SK-N-SH (cell line): ENCODE measurements at regions not wholly inside any gene's neighbourhood (a gene's known extent, or its start where the extent isn't known, plus 50 kb on each side); places are given as distances from the start of the nearest gene placed in this dataset.

Source experiments
- CTCF ChIA-PET: fragments of 300-600, 350-600 bp; formaldehyde crosslinking; extraction: SDS; loops from one replicate; lab custom pipeline; 2021; lab: Yijun Ruan, JAX
- POLR2A ChIA-PET: fragments of 350-600 bp; sonication (Branson Sonifier 250); formaldehyde crosslinking; extraction: SDS; loops from one replicate; lab custom pipeline; 2020; ENCODE audit warnings: antibody characterized with exemption, inconsistent platforms; lab: Yijun Ruan, JAX
- DNase-seq: peaks from one replicate; pipeline ENCODE4 v3.0.0; 2012
- H2AFZ ChIP-seq: fragments of 200-600 bp; sonication (generic); 2 replicates; pipeline ENCODE4 v1.8.1; 2016; ENCODE audit warnings: antibody characterized with exemption, mild to moderate bottlenecking, low read depth
- H3F3A ChIP-seq: fragments of 200-600 bp; sonication (generic); replicated peaks from 2 replicates; pipeline ENCODE3; 2016; ENCODE audit warnings: antibody characterized with exemption, mild to moderate bottlenecking; ENCODE audit not compliant: insufficient read depth
- H3K27ac ChIP-seq, 2 experiments: fragments of 200-500 bp in 1 of 2; fragments of 200-600 bp in 1 of 2; sonication (Bioruptor generic) in 1 of 2; sonication (generic), shearing (Covaris generic) in 1 of 2; 2 replicates each; pipeline versions ENCODE4 v1.5.1 to v1.6.1; 2014 to 2016; ENCODE audit warnings: low read depth in 2 of 2, inconsistent platforms in 1 of 2, low read length in 1 of 2, mild to moderate bottlenecking in 1 of 2, mixed read lengths in 1 of 2
- H3K27me3 ChIP-seq: fragments of 200-600 bp; sonication (generic), shearing (Covaris generic); 2 replicates; pipeline ENCODE4 v1.6.1; 2016; ENCODE audit warnings: mixed run types; ENCODE audit not compliant: insufficient read depth
- H3K36me3 ChIP-seq, 2 experiments: fragments of 200-500 bp in 1 of 2; fragments of 200-600 bp in 1 of 2; sonication (Bioruptor generic) in 1 of 2; sonication (generic) in 1 of 2; replicated peaks in 1 of 2; 2 replicates each; pipeline versions ENCODE3 to v1.5.1; 2014 to 2016; ENCODE audit warnings: low read length in 1 of 2, mild to moderate bottlenecking in 1 of 2; ENCODE audit not compliant: insufficient read depth in 2 of 2, control insufficient read depth in 1 of 2
- H3K4me1 ChIP-seq, 2 experiments: fragments of 200-500 bp in 1 of 2; fragments of 200-600 bp in 1 of 2; sonication (Bioruptor generic) in 1 of 2; sonication (generic), shearing (Covaris generic) in 1 of 2; 2 replicates each; pipeline versions ENCODE4 v1.5.1 to v1.6.1; 2014 to 2016; ENCODE audit warnings: low read depth in 1 of 2, low read length in 1 of 2, mixed run types in 1 of 2; ENCODE audit not compliant: insufficient read depth in 2 of 2, control insufficient read depth in 1 of 2
- H3K4me2 ChIP-seq: fragments of 200-600 bp; sonication (generic), shearing (Covaris generic); 2 replicates; pipeline ENCODE4 v1.6.1; 2017; ENCODE audit warnings: mixed run types
- H3K4me3 ChIP-seq, 2 experiments: fragments of 200-500 bp in 1 of 2; fragments of 200-600 bp in 1 of 2; sonication (Bioruptor generic) in 1 of 2; sonication (generic), shearing (Covaris generic) in 1 of 2; 2 replicates each; pipeline versions ENCODE4 v1.5.1 to v1.8.1; 2014 to 2016; ENCODE audit warnings: low read depth in 2 of 2, inconsistent platforms in 1 of 2, low read length in 1 of 2, mild to moderate bottlenecking in 1 of 2, mixed read lengths in 1 of 2, moderate library complexity in 1 of 2
- H3K79me2 ChIP-seq: fragments of 200-600 bp; sonication (generic); 2 replicates; pipeline ENCODE4 v1.8.1; 2017; ENCODE audit warnings: mild to moderate bottlenecking; ENCODE audit not compliant: insufficient read depth
- H3K9ac ChIP-seq: fragments of 200-600 bp; sonication (generic); 2 replicates; pipeline ENCODE4 v1.6.1; 2017; ENCODE audit warnings: mixed run types
- H3K9me2 ChIP-seq: fragments of 200-600 bp; sonication (generic); 2 replicates; pipeline ENCODE4 v1.6.1; 2017; ENCODE audit warnings: mixed run types
- H3K9me3 ChIP-seq: fragments of 200-600 bp; sonication (generic); 2 replicates; pipeline ENCODE4 v1.6.1; 2017; ENCODE audit warnings: mixed run types, mild to moderate bottlenecking, moderate library complexity
- H4K20me1 ChIP-seq: fragments of 200-600 bp; sonication (generic); 2 replicates; pipeline ENCODE4 v1.6.1; 2017; ENCODE audit warnings: mild to moderate bottlenecking, mixed run types; ENCODE audit not compliant: insufficient read depth
- ELF1 ChIP-seq: IDR thresholded peaks from 2 replicates; pipeline ENCODE4 v1.4.0; 2012
- EZH2phosphoT487 ChIP-seq: fragments of 200-600 bp; sonication (generic); IDR thresholded peaks from 2 replicates; pipeline ENCODE4 v1.6.1; 2017; ENCODE audit warnings: low read depth, mixed run types, mild to moderate bottlenecking, antibody characterized with exemption, moderate library complexity, borderline replicate concordance
- FOXM1 ChIP-seq: IDR thresholded peaks from 2 replicates; pipeline ENCODE4 v1.4.0; 2012; ENCODE audit warnings: low read depth, mild to moderate bottlenecking
- GATA2 ChIP-seq: sonication (generic); formaldehyde crosslinking; IDR thresholded peaks from 2 replicates; pipeline ENCODE4 v1.5.0; 2020; ENCODE audit warnings: mild to moderate bottlenecking, missing genetic modification reagents
- JUND ChIP-seq: IDR thresholded peaks from 2 replicates; pipeline ENCODE4 v1.4.0; 2012
- MEF2A ChIP-seq: IDR thresholded peaks from 2 replicates; pipeline ENCODE4 v1.4.0; 2012; ENCODE audit warnings: low read depth, borderline replicate concordance
- MXI1 ChIP-seq: IDR thresholded peaks from 2 replicates; pipeline ENCODE4 v1.6.1; 2012; ENCODE audit warnings: mild to moderate bottlenecking, low read depth, low read length, improper control_type of control experiment
- NFIC ChIP-seq: IDR thresholded peaks from 2 replicates; pipeline ENCODE4 v1.4.0; 2012; ENCODE audit warnings: borderline replicate concordance
- NRF1 ChIP-seq: IDR thresholded peaks from 2 replicates; pipeline ENCODE4 v1.6.1; 2012; ENCODE audit warnings: low read depth, mild to moderate bottlenecking, low read length
- RXRA ChIP-seq: IDR thresholded peaks from 2 replicates; pipeline ENCODE4 v1.4.0; 2012; ENCODE audit warnings: low read depth, mild to moderate bottlenecking, borderline replicate concordance
- SIN3A ChIP-seq: IDR thresholded peaks from 2 replicates; pipeline ENCODE4 v1.6.1; 2012; ENCODE audit warnings: low read depth, mild to moderate bottlenecking, low read length, moderate library complexity, borderline replicate concordance
- SMC3 ChIP-seq: IDR thresholded peaks from 2 replicates; pipeline ENCODE4 v1.6.1; 2012; ENCODE audit warnings: low read depth, low read length, improper control_type of control experiment
- TCF12 ChIP-seq: IDR thresholded peaks from 2 replicates; pipeline ENCODE4 v1.4.0; 2012
- YY1 ChIP-seq: IDR thresholded peaks from 2 replicates; pipeline ENCODE4 v1.4.0; 2012; ENCODE audit warnings: low read depth, mild to moderate bottlenecking
- WGBS: methylation state at CpG from one replicate; pipeline ENCODE4 v1.1.6; 2017; ENCODE audit warnings: low lambda C conversion rate; 5-methylcytosine and 5-hydroxymethylcytosine counted together
- TF ChIP-seq, protein P1 (sequence below): fragments of 150-350 bp; IDR thresholded peaks from 2 replicates; pipeline ENCODE4 v1.6.1; 2017; ENCODE audit warnings: antibody characterized with exemption, low read length, low read depth, borderline replicate concordance
- TF ChIP-seq, protein P2 (sequence below): IDR thresholded peaks from 2 replicates; pipeline ENCODE4 v1.6.1; 2012; ENCODE audit warnings: mild to moderate bottlenecking, low read depth, low read length, moderate library complexity
- TF ChIP-seq, protein P3 (sequence below): IDR thresholded peaks from 2 replicates; pipeline ENCODE4 v1.4.0; 2012; ENCODE audit warnings: low read depth

DNA sequence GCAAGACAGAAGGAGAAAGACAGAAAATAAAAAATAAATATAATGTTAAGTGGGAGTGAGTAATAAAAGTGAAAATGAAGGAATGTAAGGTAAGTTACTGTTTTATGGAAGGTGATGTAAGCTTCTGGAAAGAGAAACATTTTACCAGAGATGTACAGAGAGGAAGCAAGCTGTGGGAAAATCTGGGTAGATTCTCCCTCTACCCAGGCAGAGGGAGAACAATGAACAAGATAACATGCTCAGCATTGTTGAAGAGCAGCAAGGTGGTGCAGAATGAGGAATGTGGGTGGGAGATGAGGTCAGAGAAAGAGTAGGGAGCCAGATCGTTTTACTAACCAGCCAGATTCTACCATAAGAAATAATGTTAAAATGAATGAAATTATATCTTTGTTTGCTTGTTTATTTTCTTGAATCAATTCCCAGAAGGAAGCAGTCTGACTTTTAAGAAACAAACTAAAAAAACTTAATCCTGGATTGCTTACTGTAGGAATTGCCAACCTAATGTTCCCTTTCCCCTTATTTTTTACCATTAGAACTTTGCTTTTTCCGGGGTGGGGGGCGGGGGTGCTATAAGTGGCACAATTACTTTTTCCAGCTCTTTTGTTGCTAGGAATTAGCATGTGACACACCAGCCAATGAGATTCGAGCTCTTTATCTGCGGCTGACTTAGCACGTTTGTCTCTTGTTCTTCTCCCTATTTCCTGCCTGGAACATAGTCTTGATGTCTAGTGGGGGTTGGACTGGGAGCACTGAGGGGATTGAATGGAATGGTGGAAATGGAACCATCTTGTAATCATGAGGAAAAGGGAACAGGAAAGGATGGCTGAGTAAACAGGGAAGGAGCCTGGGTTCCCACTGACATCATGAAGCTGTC lies 356.7 kb downstream of the TMEM167A start:
- Histone ChIP-seq H3K36me3 (no peaks in the 10 kb centered on the region), H3K9ac (no peak overlapping the region), H3K9me2 (no peaks in the 10 kb centered on the region), H3F3A (no peaks in the 10 kb centered on the region), H3K27ac (no peak overlapping the region), H3K27me3 (no peaks in the 10 kb centered on the region), H3K4me2 (no peak overlapping the region), H3K79me2 (no peaks in the 10 kb centered on the region), H4K20me1 (no peaks in the 10 kb centered on the region), H3K9me3 (no peaks in the 10 kb centered on the region), H3K4me3 (no peak overlapping the region), H3K4me1 (no peaks in the 10 kb centered on the region)
- 64% methylated on average over 6 of the region's 6 CpGs for WGBS
- ChIA-PET POLR2A (no interaction called here), CTCF (no interaction called here)
- no peak for DNase-seq
- no peak for TF ChIP-seq NFIC
- no peak for TF ChIP-seq SIN3A
- no peak for TF ChIP-seq TCF12
- no peak for TF ChIP-seq SMC3
- TF ChIP-seq YY1, result no peak
- TF ChIP-seq MEF2A, result no peak
- TF ChIP-seq, protein P1, sequence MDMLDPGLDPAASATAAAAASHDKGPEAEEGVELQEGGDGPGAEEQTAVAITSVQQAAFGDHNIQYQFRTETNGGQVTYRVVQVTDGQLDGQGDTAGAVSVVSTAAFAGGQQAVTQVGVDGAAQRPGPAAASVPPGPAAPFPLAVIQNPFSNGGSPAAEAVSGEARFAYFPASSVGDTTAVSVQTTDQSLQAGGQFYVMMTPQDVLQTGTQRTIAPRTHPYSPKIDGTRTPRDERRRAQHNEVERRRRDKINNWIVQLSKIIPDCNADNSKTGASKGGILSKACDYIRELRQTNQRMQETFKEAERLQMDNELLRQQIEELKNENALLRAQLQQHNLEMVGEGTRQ, result no peak
- TF ChIP-seq RXRA, result no peak
- TF ChIP-seq, protein P2, sequence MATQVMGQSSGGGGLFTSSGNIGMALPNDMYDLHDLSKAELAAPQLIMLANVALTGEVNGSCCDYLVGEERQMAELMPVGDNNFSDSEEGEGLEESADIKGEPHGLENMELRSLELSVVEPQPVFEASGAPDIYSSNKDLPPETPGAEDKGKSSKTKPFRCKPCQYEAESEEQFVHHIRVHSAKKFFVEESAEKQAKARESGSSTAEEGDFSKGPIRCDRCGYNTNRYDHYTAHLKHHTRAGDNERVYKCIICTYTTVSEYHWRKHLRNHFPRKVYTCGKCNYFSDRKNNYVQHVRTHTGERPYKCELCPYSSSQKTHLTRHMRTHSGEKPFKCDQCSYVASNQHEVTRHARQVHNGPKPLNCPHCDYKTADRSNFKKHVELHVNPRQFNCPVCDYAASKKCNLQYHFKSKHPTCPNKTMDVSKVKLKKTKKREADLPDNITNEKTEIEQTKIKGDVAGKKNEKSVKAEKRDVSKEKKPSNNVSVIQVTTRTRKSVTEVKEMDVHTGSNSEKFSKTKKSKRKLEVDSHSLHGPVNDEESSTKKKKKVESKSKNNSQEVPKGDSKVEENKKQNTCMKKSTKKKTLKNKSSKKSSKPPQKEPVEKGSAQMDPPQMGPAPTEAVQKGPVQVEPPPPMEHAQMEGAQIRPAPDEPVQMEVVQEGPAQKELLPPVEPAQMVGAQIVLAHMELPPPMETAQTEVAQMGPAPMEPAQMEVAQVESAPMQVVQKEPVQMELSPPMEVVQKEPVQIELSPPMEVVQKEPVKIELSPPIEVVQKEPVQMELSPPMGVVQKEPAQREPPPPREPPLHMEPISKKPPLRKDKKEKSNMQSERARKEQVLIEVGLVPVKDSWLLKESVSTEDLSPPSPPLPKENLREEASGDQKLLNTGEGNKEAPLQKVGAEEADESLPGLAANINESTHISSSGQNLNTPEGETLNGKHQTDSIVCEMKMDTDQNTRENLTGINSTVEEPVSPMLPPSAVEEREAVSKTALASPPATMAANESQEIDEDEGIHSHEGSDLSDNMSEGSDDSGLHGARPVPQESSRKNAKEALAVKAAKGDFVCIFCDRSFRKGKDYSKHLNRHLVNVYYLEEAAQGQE, result no peak
- TF ChIP-seq EZH2phosphoT487, result no peak
- no peak for TF ChIP-seq MXI1
- no peak for TF ChIP-seq GATA2 (CRISPR knock-in tag)
- no peak for TF ChIP-seq ELF1
- TF ChIP-seq, protein P3, sequence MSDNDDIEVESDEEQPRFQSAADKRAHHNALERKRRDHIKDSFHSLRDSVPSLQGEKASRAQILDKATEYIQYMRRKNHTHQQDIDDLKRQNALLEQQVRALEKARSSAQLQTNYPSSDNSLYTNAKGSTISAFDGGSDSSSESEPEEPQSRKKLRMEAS, result no peak
- no peak for TF ChIP-seq FOXM1
- TF ChIP-seq NRF1, result no peak
- TF ChIP-seq JUND, result no peak
- TF ChIP-seq, all 33 proteins: peak for 0
- no peak overlapping the region for H2AFZ ChIP-seq
